NCI-H2196 (cell line): ENCODE measurements at regions not wholly inside any gene's neighbourhood (a gene's known extent, or its start where the extent isn't known, plus 50 kb on each side); places are given as distances from the start of the nearest gene placed in this dataset.

Experiments
- DNase-seq: peaks from one replicate; lab custom pipeline; 2025; ENCODE audit not compliant: unreplicated experiment; lab: John Stamatoyannopoulos, UW

DNA sequence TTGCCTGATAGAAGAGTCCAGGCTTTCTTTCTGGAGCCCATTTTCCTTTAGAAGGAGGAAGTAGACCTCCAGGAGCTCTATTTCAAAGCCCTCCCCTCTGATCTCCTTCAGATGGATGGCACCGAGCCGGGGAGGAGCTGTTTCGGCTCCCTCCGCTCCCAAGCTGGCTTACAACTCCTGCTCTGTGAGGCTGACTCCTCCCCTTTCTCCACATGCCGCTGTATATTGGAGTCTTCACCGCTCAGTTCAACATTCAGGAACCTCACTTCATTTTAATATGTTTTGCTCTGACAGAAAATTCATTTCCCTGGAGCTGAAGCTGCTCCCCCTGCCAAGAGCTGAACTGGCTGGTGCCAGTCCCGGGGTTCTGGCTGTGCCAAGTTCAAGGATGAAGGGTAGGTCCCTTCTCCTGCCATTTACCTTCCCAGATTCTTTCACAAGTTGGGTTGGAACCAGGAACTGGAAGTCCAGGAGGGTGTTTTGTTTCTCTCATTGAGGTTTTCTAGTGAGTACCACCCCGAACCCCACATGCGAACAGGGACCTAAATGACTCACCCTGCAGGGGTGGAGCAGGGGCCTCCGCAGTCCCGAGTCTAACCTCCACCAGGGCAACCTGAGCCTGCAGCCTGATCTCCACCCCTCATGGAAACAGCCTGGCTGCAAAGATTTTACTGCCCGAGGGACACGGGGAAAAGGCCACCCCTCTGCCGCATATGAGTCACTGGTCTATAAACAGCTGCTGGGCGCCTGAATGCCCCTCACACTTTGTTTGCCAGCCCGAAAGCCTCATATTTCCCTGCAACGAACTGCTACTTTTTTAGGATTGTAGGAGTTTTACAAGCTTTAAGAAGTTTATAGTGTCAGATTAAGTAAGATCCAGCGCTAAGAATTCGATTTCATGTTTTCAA is 68.6 kb upstream of the FOXA2 start:
- no peak for DNase-seq

GRCh38 chr20:22653658-22654642 is 69.6 kb upstream of the FOXA2 start:
- DNase-seq = no peak

DNA sequence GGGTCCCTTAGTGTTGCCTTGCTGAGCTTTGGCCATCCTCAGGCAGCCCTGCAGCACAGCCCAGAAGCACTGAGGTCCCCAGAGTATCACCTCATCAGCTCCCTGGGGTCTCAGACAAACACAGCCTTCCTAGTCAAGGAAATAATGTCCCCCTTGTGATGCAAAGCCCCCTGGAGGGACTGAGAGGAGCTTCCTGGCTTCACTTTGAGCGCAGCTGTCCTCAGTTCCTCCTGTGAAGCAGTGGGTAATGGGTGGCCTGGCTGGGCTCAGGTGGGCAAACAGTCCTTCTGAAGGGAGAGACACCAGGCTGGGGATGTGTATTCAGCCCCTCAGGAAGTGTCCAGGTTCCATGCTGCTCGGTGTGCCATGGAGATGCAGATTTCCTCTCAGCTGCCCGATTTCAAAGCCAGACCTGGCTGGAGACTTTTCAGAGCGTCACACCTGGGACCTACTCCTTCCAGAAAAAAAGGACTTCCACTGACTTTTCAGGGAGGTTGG is 79.2 kb upstream of the FOXA2 start:
- DNase-seq = no peak

DNA sequence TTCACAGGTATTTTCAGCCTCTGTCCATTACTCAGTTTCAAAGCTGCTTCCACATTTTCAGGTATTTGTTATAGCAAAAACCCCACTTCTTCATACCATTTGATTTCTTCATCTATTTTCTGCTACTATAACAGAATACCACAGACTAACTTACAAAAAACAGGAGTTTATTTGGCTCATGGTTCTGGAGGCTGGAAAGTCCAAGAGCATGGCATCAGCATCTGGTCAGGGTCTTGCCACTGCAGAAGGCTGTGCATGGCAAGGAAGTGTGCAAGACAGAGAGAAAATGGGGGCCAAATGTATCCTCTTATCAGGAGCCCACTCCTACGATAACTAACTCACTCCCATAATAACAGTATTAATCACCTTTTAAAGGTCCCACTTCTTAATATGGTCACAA is 82.8 kb upstream of the FOXA2 start:
- no peak for DNase-seq

DNA sequence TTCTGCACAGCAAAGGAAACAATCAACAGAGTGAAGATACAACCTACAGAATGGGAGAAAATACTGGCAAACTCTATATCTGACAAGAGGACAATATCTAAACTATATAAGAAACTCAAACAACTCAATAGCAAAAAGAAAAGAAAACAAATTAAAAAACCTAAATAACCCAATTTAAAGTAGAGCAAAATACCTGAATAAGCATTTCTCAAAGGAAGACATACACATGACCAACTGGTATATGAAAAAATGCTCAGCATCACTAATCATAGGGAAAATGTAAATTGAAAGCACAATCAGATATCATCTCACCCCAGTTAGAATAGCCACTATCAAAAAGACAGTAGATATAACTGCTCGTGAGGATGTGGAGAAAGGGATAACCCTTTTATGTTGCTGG is 87.8 kb upstream of the FOXA2 start:
- DNase-seq = no peak

- no peak for DNase-seq
Observed at GRCh38 chr20:22673467-22673866, 89.1 kb upstream of the FOXA2 start.

DNA sequence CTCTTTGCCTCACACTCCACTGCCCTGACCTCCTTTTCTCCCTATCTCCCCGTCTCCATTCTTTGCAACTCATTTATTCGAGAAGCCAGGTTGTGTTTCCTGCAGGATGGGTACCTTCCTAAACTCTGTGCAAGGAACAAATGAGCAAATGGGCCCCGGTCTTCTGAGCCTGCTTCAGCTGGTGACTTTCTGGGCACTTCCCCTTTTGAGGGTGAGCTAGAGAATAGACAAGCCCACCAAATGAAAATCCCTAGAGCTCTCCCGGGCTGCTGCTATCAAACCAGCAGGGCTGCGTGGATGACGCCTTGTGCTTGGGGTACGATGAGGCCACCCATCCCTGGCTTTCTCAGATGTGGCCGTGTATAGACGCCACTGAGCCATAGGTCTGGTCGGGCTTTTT is 91.0 kb upstream of the FOXA2 start:
- DNase-seq = no peak

DNA sequence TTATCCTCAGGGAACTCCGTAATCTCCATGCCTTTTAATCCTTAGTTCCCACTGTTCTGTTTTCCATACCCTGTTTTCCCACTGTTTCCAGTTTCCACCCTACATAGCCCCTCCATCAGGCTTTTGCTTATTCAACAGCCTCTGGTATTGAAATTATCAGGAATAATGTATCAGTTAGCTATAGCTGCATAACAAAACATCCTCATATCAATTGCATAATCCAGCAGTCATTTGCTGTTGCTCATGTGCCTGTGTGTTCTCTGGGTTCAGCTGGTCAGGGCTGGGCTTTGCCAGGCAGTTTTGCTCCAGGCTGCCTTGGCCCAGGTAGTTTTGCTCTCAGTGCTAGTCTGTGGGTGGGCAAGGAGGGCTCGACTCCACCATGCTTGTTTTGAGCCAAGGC is 94.3 kb upstream of the FOXA2 start:
- no peak for DNase-seq

- no peak for DNase-seq
Observed at GRCh38 chr20:22679197-22679596, 94.8 kb upstream of the FOXA2 start.

DNA sequence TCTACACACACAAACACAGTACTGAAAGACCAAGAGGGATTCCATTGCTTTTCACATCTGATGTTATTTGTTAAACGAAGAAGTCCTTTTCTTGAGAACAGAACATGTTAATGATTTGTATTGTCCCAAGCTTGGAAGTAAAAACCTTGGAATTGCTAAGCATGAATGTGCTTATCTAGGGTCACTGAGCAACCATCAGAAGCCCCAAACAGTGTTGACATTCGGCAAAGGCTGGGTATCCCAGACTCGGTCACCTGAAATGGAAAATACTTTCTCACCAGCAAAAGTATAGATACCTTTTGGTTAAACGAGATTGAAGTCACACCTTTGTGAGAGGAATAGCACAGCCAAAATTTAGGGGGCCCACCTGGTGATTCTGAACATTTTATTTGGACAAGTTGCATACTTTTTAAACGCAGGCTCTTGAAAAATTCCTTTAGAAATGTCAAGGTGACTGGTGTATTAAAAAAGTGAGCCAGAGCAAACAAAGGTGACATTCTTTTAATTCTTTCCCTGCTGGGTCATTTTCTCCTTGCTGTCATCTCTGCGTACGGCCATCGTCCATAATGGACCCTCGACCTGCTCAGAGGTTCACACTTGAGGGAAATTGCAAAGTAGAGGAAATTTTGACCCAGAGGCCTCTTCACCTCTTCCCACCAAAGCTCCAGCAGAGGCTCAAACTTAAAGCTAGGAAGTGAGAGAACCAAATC is 95.8 kb upstream of the FOXA2 start:
- DNase-seq = no peak

DNA sequence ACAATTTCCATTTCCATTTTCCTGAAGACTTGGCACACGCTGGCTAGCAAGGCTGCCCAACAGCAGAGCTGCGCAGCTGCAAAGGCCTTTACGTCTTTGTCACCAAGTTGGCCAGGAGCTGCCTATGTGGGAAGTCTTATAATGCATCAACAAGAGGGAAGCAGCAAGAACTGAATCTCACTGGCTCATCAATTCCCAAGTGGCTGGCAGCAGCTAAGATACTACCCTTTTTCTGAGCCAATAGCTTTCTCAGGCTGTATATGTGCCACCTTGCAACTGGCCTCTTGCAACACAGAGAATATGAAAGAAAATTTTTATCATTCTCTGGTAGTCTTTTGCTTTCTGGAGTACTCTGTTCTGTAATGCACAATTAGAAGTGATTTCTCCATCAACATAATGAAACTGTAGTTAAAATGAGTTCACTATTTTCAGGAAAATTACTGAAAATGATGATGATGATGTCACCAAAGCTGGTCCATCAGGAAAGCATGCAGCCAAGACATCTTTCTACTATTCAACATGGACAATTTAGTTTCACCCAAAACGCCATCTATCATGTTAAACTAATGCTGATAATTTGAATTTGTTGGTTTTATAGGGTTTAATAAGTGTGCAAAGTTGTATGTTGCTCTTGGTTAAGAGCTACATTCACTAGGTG is 97.3 kb upstream of the FOXA2 start:
- no peak for DNase-seq

- DNase-seq = no peak
Observed at GRCh38 chr20:22682381-22682780, 98.0 kb upstream of the FOXA2 start.

DNA sequence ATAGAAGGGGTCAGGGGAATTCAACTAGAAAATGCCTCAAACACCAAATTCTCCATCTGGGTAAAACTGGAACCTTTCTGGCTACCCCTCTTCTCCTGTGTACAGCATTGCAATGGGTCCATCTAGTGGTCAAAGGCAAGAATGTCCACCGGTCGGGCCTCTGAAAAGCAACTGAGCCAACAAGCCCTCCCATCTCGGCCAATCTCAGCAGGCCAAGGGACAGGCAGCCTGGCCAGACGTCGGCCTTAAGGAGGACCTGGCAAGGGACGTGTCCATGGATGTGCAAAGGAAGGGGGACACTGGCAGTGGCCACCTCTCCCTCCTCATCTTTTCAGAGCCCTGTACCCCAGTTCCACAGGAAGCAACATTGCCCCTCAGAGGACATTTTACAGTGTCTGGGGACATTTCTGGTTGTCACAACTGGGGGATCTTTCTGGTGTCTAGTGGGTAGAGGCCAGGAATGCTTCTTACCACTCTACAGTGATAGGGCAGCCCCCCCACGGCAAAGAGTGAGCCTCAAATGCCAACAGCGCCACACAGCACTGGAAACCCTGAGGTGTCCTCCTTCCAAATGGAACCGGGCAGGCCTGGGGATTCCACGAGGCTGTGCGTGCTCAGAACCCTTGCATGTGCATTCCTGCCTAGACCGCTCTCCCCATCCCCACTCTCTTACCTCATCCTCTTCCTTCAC is 99.8 kb upstream of the FOXA2 start:
- DNase-seq = peak; percentile 87

DNA sequence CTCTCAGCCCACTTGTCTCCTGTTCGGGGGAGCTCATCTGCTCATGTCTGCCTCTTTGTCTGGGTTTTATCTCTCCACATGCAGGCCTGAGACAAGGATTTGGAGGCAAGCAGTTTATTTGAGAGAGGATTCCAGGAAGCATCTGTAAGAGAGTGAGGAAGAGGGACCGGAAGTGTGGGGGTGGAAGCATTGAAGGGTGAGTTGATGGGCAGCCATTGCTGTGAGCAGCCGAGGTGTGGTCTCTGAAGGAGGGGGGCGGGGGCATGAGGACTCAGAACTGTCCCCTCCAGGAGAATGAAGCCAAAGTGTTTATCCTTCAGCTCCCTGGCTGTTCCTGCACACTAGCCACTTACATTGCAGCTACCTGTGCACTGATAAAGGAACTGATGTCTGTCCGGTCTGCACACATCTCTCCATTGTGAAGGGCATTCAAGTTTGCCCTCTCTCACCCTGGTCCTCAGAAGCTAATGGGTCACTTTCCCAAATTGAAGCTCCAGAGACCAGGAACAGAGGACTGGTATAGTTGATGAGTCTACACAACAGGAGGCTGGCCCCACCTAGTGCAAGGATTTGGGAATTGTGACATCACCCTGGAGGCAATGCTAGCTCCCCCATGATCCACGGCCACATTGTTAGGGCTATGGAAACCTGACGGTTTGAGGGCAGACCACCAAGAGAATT is 100.5 kb upstream of the FOXA2 start:
- peak; percentile 34 for DNase-seq

DNA sequence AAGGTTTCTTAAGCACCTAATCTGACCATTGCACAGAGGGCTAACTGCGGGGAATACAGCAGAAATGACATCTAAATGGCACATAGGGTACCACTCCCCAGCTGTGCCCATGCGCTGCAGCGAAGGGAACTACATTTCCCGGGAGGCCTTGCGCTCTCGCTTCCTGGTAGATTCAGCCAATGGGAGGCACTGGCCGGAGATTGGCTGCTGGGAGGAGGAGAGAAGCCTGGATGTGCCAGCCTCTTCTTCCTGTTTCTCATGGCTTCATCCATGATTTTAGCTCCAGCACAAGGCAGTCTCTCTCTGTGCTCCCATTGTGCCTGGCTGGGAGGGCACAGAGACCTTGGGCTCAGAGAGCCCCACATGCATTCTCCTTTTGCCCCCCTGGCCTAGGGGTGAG is 101.7 kb upstream of the FOXA2 start:
- DNase-seq = peak; percentile 52

- no peak for DNase-seq
Observed at GRCh38 chr20:22687676-22688349, 103.4 kb upstream of the FOXA2 start.

- no peak for DNase-seq
Observed at GRCh38 chr20:22688485-22688884, 104.1 kb upstream of the FOXA2 start.

- no peak for DNase-seq
Observed at GRCh38 chr20:22689266-22689665, 104.9 kb upstream of the FOXA2 start.

- DNase-seq = no peak
Observed at GRCh38 chr20:22690000-22690399, 105.6 kb upstream of the FOXA2 start.
